Upper lobe of left lung (tissue), 6 donors: ENCODE measurements at regions not wholly inside any gene's neighbourhood (a gene's known extent, or its start where the extent isn't known, plus 50 kb on each side); places are given as distances from the start of the nearest gene placed in this dataset.
"Not testable (repeated sequence)": the region's sequence is repeated elsewhere in the genome, so short reads cannot be mapped to it uniquely, and the experiment has no call there.

Experiments
- ATAC-seq, 2 donors: fragments of 200-7000 bp; cut with Tn5 transposase; one replicate each; pipeline ENCODE4 v1.9.1; 2022; ENCODE audit warnings: mild to moderate bottlenecking in 2 of 2, moderate library complexity in 2 of 2; ENCODE audit not compliant: low FRiP score in 2 of 2
- DNase-seq, 2 donors: peaks; one replicate each; pipeline ENCODE4 v3.0.0-alpha.2; 2019 to 2020
- H3K27ac ChIP-seq, 4 donors: fragments of 200-600 bp; sonication (generic); one replicate each; pipeline ENCODE4 v1.5.1; 2016 to 2019
- H3K27me3 ChIP-seq, 4 donors: fragments of 200-600 bp; sonication (generic); one replicate each; pipeline ENCODE4 v1.5.1; 2017 to 2019
- H3K36me3 ChIP-seq, 4 donors: fragments of 200-600 bp; sonication (generic); one replicate each; pipeline ENCODE4 v1.5.1; 2016 to 2019
- H3K4me1 ChIP-seq, 4 donors: fragments of 200-600 bp; sonication (generic); one replicate each; pipeline ENCODE4 v1.5.1; 2018 to 2019
- H3K4me3 ChIP-seq, 4 donors: fragments of 200-600 bp; sonication (generic); one replicate each; pipeline ENCODE4 v1.5.1; 2017 to 2019; ENCODE audit warnings: mild to moderate bottlenecking in 2 of 4, moderate library complexity in 1 of 4
- H3K9me3 ChIP-seq, 4 donors: fragments of 200-600 bp; sonication (generic); one replicate each; pipeline ENCODE4 v1.5.1; 2018 to 2019
- EP300 ChIP-seq, 4 donors: sonication (generic); formaldehyde crosslinking; IDR thresholded peaks; one replicate each; pipeline ENCODE4 v1.5.1; 2017; ENCODE audit warnings: antibody characterized with exemption in 4 of 4, control low read depth in 2 of 4
- POLR2A ChIP-seq, 4 donors: fragments of 450-650 bp; IDR thresholded peaks; one replicate each; pipeline ENCODE4 v1.5.1; 2016 to 2017; ENCODE audit warnings: antibody characterized with exemption in 4 of 4, mild to moderate bottlenecking in 2 of 4
- POLR2AphosphoS5 ChIP-seq, 2 donors: sonication (generic); formaldehyde crosslinking; IDR thresholded peaks; one replicate each; pipeline ENCODE4 v1.5.1; 2017; ENCODE audit warnings: antibody characterized with exemption in 2 of 2
- WGBS, 2 donors: methylation state at CpG; one replicate each; pipeline ENCODE4 v1.1.5; 2017 to 2018; 5-methylcytosine and 5-hydroxymethylcytosine counted together
- small RNA-seq, 4 donors: library from RNA; depleted of rRNA; stranded (forward); fragments of <200 nt; gene quantifications; one replicate each; pipeline ENCODE3, GENCODE V24; 2016
- TF ChIP-seq, protein P1 (sequence below), 6 experiments: fragments of 450-650 bp in 4 of 6; fragments of 200-600 bp in 2 of 6; sonication (generic) in 2 of 6; IDR thresholded peaks; one replicate each; pipeline ENCODE4 v1.5.1; 2016 to 2019; ENCODE audit warnings: antibody characterized with exemption in 6 of 6
- donor health status: DM: no; HTN: no; CAD: no; lungs with moderate emphysema.
- donor health status: DM: no; HTN: yes; CAD: no; lungs with severe emphysema.

DNA sequence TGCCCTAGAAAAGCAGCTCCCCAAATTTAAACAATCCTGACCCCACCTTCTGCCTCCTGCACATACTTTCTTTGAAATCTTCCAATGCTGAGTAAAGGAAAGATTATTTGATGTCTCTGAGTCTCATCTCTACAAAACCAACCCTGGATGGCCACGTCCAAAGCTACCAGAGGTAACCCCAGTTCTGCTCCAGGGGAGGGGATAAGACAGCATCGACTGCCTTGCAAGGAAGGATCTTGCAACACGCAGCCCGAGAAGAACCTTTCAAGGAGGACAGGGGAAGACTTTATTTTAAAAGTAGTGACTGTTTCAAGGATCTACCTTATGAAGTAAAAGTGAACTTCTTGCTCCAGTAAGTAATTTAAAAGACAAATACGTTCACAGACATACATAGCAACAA lies 66.5 kb upstream of the TMEM45B start:
- no peaks in the 10 kb centered on the region for H3K36me3 ChIP-seq
- no peak for ATAC-seq
- DNase-seq: no peak
- no peak overlapping the region for H3K4me3 ChIP-seq
- 70 to 74% methylated on average over 5 of the region's 5 CpGs for WGBS, 2 donors
- no peaks in the 10 kb centered on the region for H3K9me3 ChIP-seq
- H3K27me3 ChIP-seq: no peaks in the 10 kb centered on the region
- no peak overlapping the region for H3K27ac ChIP-seq
- TF ChIP-seq POLR2A (IDR thresholded peaks at IDR 0.05) (no peak), POLR2AphosphoS5 (IDR thresholded peaks at IDR 0.05) (no peak), EP300 (IDR thresholded peaks at IDR 0.05) (no peak)
- TF ChIP-seq, protein P1, sequence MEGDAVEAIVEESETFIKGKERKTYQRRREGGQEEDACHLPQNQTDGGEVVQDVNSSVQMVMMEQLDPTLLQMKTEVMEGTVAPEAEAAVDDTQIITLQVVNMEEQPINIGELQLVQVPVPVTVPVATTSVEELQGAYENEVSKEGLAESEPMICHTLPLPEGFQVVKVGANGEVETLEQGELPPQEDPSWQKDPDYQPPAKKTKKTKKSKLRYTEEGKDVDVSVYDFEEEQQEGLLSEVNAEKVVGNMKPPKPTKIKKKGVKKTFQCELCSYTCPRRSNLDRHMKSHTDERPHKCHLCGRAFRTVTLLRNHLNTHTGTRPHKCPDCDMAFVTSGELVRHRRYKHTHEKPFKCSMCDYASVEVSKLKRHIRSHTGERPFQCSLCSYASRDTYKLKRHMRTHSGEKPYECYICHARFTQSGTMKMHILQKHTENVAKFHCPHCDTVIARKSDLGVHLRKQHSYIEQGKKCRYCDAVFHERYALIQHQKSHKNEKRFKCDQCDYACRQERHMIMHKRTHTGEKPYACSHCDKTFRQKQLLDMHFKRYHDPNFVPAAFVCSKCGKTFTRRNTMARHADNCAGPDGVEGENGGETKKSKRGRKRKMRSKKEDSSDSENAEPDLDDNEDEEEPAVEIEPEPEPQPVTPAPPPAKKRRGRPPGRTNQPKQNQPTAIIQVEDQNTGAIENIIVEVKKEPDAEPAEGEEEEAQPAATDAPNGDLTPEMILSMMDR (IDR thresholded peaks at IDR 0.05): no peak
- H3K4me1 ChIP-seq: peaks cover 4 to 6% (median 5%) of the 10 kb centered on the region in 4 donors

DNA sequence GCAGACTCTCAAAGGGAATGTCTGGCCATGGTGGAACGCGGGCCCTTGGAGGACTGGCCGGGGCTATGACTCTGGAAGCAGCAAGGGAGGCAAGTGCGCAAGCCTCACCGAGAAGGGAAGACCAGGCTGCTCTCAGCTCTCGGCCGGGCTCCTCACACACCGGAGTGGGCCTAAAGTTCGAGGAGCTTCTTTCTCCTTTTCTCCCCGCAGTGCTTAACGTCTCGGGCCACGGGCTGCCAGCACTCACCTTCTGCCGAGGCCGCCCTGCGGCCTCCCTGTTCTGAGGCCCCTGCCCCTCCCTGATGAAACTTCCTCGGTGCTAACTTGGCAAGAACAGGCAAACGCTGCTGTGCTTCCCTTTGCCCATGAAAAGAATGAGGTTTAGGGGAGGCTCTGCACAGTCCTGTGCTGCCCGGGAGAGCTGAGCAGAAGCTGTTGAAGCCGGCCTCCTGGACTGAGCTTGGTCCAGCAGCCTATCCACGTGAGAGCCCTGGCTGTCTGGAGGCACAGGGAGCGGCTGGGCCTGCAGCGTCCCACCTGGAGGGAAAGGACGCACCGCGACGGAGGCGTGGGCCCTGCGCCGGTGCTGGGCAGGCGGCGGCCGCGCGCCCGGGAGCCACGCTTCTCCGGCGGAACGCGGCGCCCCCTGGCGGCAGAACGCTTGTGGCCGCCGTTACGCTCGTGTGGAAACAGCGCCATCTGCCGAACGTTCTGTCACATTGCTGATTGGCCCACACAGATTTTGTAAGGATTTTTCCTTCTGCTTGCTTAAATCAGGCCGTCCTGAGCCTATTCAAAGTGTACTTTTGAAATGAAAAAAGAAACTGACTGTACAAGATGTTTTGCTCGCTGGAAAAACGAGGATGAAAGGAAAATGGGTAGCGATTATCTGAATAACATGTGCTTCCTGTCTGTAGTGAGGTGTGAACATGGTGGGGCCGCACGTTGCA lies 65.0 kb upstream of the TMEM45B start:
- no peaks in the 10 kb centered on the region for H3K27me3 ChIP-seq
- ATAC-seq (peak; percentile 93 to 97), DNase-seq (peak; percentile 78 to 95)
- WGBS, 2 donors: 19 to 40% methylated on average over 27 to 57 of the region's 57 CpGs
- peaks cover 4 to 6% (median 5%) of the 10 kb centered on the region in 4 donors for H3K4me1 ChIP-seq
- no peaks in the 10 kb centered on the region for H3K36me3 ChIP-seq
- peak overlapping the region in 3 of 4 donors; percentile 15 to 37 (median 33) for H3K4me3 ChIP-seq
- TF ChIP-seq, protein P1 (IDR thresholded peaks at IDR 0.05): peak; percentile 94 to 100 (median 99)
- no peak for TF ChIP-seq POLR2A (IDR thresholded peaks at IDR 0.05)
- H3K9me3 ChIP-seq: no peaks in the 10 kb centered on the region
- H3K27ac ChIP-seq: no peak overlapping the region

DNA sequence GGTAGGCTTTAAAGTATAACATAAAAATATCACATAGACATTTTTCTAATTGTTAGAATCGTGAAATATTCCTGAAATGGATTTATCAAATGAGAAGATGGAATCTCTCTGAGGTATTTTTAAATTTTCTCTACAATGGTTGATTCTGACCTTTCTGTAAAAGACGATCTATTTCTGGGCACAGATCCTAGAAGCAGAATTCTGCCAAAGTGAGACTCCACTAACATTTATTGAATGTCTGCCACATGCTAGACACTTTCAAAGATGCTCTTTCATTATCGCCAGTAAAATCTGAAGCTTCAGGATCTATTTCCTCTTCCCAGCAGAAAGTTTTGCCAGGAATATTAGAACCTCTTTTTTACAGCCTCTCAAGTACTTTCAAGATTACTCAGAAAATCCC lies 64.1 kb upstream of the TMEM45B start:
- H3K9me3 ChIP-seq: no peaks in the 10 kb centered on the region
- H3K27ac ChIP-seq: no peak overlapping the region
- H3K27me3 ChIP-seq: no peaks in the 10 kb centered on the region
- ATAC-seq: no peak
- no peaks in the 10 kb centered on the region for H3K36me3 ChIP-seq
- WGBS, 2 donors: 56 to 60% methylated on average over 3 of the region's 3 CpGs
- TF ChIP-seq POLR2AphosphoS5 (IDR thresholded peaks at IDR 0.05) (no peak), POLR2A (IDR thresholded peaks at IDR 0.05) (no peak), EP300 (IDR thresholded peaks at IDR 0.05) (no peak)
- TF ChIP-seq, protein P1 (IDR thresholded peaks at IDR 0.05): no peak
- no peak for DNase-seq
- peaks cover 4 to 6% (median 5%) of the 10 kb centered on the region in 4 donors for H3K4me1 ChIP-seq
- no peak overlapping the region for H3K4me3 ChIP-seq

DNA sequence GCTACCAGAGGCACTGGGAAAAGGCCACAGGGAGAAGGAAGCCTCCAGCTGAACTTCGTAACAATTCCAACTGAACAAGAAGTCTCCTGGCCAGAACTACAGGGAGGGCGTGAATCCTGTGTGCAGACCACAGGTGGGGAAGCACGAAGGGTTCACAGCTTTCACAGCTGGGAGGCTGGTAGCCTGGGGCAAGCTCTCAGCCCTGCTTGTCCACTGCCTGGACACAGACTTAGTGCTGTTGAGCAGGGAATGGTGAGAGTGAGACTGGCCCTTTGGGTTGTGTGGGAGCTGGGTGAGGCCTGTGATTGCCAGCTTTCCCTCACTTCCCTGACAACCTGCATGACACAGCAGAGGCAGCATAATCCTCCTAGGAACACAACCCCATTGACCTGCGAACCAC lies 52.1 kb upstream of the TMEM45B start:
- not testable (repeated sequence) for H3K4me3 ChIP-seq, ATAC-seq, H3K4me1 ChIP-seq, H3K27me3 ChIP-seq, DNase-seq, H3K36me3 ChIP-seq, H3K27ac ChIP-seq, H3K9me3 ChIP-seq
- 93 to 94% methylated on average over 4 of the region's 4 CpGs for WGBS, 2 donors

DNA sequence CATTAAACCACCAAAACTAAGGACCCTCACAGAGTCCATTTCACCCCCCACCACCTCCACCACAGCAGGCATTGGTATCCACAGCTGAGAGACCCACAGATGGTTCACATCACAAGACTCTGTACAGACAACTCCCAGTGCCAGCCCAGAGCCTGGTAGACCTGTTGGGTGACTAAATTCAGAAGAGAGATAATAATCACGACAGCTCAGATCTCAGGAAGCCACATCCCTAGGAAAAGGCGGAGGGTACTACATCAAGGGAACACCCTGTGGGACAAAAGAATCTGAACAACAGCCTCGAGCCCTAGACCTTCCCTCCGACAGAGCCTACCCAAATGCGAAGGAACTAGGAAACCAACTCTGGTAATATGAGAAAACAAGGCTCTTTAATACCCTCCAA lies 51.4 kb upstream of the TMEM45B start:
- 57 to 75% methylated on average over 4 to 5 of the region's 5 CpGs for WGBS, 2 donors
- not testable (repeated sequence) for H3K36me3 ChIP-seq, H3K4me1 ChIP-seq, H3K4me3 ChIP-seq, H3K27me3 ChIP-seq, DNase-seq, H3K27ac ChIP-seq, ATAC-seq, H3K9me3 ChIP-seq

Small RNAs in the stretch of these regions (small RNA-seq; reads per million reads assigned to genes)
- gene RPS27P20: 0 reads per million in 4 donors
